Hepatocyte (in vitro differentiated cells): ENCODE measurements at regions not wholly inside any gene's neighbourhood (a gene's known extent, or its start where the extent isn't known, plus 50 kb on each side); places are given as distances from the start of the nearest gene placed in this dataset.

Source experiments
- EZH2 ChIP-seq: fragments of 200-600 bp; sonication (generic); IDR thresholded peaks from 2 replicates; pipeline ENCODE4 v1.6.1; 2016; ENCODE audit warnings: antibody characterized with exemption, mild to moderate bottlenecking, borderline replicate concordance
- EZH2phosphoT487 ChIP-seq: fragments of 200-600 bp; sonication (generic); IDR thresholded peaks from one replicate; pipeline ENCODE4 v1.6.1; 2018; ENCODE audit warnings: antibody characterized with exemption, mild to moderate bottlenecking, low read depth, moderate library complexity; ENCODE audit not compliant: unreplicated experiment, severe bottlenecking
- TF ChIP-seq, protein P1 (sequence below): fragments of 200-600 bp; sonication (generic); IDR thresholded peaks from 2 replicates; pipeline ENCODE4 v1.5.1; 2016; ENCODE audit warnings: antibody characterized with exemption, mild to moderate bottlenecking; ENCODE audit not compliant: poor library complexity

DNA sequence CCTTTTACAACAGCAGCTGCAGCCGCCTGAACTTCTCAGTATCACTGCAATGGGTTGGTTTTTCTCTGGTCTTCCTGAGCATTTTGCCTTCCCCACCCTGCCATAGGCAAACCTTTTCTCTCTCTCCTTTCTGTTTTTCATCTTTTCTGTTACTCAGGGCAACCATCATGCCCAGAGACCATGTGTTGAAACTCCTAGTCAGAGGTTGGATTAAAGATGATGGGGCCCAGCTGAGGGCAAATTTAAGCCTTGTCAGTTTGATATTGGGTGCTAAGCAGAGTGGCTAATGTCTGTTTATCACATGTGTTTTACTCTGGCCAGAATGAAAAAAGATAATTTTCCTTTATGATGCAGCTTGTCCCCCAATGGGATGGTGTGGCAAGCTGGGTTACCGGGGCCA, 107.9 kb upstream of the PMCH start:
- no peak for TF ChIP-seq EZH2phosphoT487
- TF ChIP-seq EZH2: no peak
- TF ChIP-seq, protein P1, sequence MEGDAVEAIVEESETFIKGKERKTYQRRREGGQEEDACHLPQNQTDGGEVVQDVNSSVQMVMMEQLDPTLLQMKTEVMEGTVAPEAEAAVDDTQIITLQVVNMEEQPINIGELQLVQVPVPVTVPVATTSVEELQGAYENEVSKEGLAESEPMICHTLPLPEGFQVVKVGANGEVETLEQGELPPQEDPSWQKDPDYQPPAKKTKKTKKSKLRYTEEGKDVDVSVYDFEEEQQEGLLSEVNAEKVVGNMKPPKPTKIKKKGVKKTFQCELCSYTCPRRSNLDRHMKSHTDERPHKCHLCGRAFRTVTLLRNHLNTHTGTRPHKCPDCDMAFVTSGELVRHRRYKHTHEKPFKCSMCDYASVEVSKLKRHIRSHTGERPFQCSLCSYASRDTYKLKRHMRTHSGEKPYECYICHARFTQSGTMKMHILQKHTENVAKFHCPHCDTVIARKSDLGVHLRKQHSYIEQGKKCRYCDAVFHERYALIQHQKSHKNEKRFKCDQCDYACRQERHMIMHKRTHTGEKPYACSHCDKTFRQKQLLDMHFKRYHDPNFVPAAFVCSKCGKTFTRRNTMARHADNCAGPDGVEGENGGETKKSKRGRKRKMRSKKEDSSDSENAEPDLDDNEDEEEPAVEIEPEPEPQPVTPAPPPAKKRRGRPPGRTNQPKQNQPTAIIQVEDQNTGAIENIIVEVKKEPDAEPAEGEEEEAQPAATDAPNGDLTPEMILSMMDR: no peak
